ENCODE measurements at regions not wholly inside any gene's neighbourhood (a gene's known extent, or its start where the extent isn't known, plus 50 kb on each side); places are given as distances from the start of the nearest gene placed in this dataset.
A peak's percentile ranks its signal among the peaks of the same experiment; 100 is the strongest.

GRCh38 chr10:71021402-71021801 is 133.0 kb upstream of the PCBD1 start:
- Histone ChIP-seq H3K4me1 (replicated peaks in 1 of 2) (no peaks in the 10 kb centered on the region), H3K27ac (no peak overlapping the region), H3K4me3 (no peak overlapping the region)
- ATAC-seq (replicated peaks in 6 of 8): no peak
- in situ Hi-C loops (cut with MboI; ENCODE audit: low pct_unique_long_range_greater_than_20kb in 2 of 9, low sequenced_read_pairs in 9 of 9, unreplicated experiment in 9 of 9): no loop called here
- WGBS, 10 experiments: 61 to 100% (median 100%) methylated on average over 1 to 2 of the region's 3 CpGs; no CpG with 5 or more reads in 5 of the 10 experiments

- in situ Hi-C loops (cut with MboI; ENCODE audit: low pct_unique_long_range_greater_than_20kb in 2 of 9, low sequenced_read_pairs in 9 of 9, unreplicated experiment in 9 of 9): no loop called here
- no peaks in the 10 kb centered on the region for H3K4me1 ChIP-seq (replicated peaks in 1 of 2)
- ATAC-seq (replicated peaks in 6 of 8): peak in 3 of 8 experiments; percentile 22 to 89 (median 57)
- H3K4me3 ChIP-seq: no peak overlapping the region
- no peak overlapping the region for H3K27ac ChIP-seq
- WGBS, 10 experiments: 0 to 100% (median 78%) methylated on average over 1 to 4 of the region's 5 CpGs; no CpG with 5 or more reads in 1 of the 10 experiments
Measured at GRCh38 chr10:71023704-71024283, 135.4 kb upstream of the PCBD1 start.

DNA sequence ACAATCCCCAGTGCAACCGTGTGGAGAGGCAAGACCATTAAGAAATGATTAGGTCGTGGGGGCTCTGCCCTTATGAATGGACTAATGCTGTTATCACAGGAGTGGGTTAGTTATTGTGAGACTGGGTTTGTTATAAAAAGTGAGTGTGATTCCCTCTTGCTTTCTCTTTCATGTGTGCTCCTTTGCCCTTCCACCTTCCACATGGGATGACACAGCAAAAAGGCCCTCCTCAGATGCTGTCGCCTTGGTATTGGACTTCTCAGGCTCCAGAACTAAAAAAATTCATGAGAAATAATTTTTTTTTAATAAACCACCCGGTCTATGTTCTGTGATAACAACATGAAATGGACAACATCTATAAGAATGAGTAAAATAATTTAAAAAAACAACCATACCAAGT is 136.1 kb upstream of the PCBD1 start:
- ATAC-seq (replicated peaks in 6 of 8): no peak
- Histone ChIP-seq H3K27ac (no peak overlapping the region), H3K4me3 (no peak overlapping the region), H3K4me1 (replicated peaks in 1 of 2) (peaks cover 3% of the 10 kb centered on the region in 2 donors)
- in situ Hi-C loops (cut with MboI; ENCODE audit: low pct_unique_long_range_greater_than_20kb in 2 of 9, low sequenced_read_pairs in 9 of 9, unreplicated experiment in 9 of 9): no loop called here
- 0 to 100% (median 69%) methylated on average over 1 to 3 of the region's 4 CpGs; no CpG with 5 or more reads in 1 of the 10 experiments for WGBS, 10 experiments

- in situ Hi-C loops (cut with MboI; ENCODE audit: low pct_unique_long_range_greater_than_20kb in 2 of 9, low sequenced_read_pairs in 9 of 9, unreplicated experiment in 9 of 9): no loop called here
- 59 to 76% (median 70%) methylated on average over 1 to 4 of the region's 4 CpGs; no CpG with 5 or more reads in 3 of the 10 experiments for WGBS, 10 experiments
- no peak for ATAC-seq (replicated peaks in 6 of 8)
Measured at GRCh38 chr10:71025535-71025934, 137.2 kb upstream of the PCBD1 start.

DNA sequence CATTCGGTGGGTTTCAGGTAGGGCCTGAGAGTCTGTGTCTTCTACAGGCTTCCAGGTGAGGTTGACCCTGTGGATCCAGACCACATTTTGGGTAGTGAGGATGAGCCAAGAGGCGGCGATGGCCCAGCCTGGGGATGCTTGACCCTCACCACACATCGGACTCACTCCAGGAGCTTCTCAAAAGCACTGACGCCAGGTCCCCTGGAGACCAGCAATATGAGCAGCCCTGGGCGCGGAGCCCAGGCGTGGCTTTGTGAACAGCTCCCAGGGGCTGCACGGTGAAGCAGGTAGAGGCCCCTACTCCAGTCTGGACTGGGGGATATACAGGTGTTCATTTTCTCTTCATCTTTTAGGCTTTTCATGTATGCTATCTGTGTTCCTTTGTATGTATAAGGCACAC is 139.7 kb upstream of the PCBD1 start:
- no peak overlapping the region for H3K4me3 ChIP-seq
- peaks cover 16 to 23% of the 10 kb centered on the region in 2 donors for H3K4me1 ChIP-seq (replicated peaks in 1 of 2)
- in situ Hi-C loops (cut with MboI; ENCODE audit: low pct_unique_long_range_greater_than_20kb in 2 of 9, low sequenced_read_pairs in 9 of 9, unreplicated experiment in 9 of 9): no loop called here
- 89 to 100% (median 98%) methylated on average over 1 to 8 of the region's 9 CpGs; no CpG with 5 or more reads in 4 of the 10 experiments for WGBS, 10 experiments
- ATAC-seq (replicated peaks in 6 of 8): no peak
- H3K27ac ChIP-seq: no peak overlapping the region

More at GRCh38 chr10:71025535-71025934, 137.2 kb upstream of the PCBD1 start:
- Histone ChIP-seq H3K4me3 (no peak overlapping the region), H3K27ac (no peak overlapping the region), H3K4me1 (replicated peaks in 1 of 2) (peaks cover 5 to 9% of the 10 kb centered on the region in 2 donors)

- no peak overlapping the region for H3K27ac ChIP-seq
- peak in 7 of 8 experiments; percentile 31 to 89 (median 85) for ATAC-seq (replicated peaks in 6 of 8)
Measured at GRCh38 chr10:71029411-71029892, 141.1 kb upstream of the PCBD1 start.

DNA sequence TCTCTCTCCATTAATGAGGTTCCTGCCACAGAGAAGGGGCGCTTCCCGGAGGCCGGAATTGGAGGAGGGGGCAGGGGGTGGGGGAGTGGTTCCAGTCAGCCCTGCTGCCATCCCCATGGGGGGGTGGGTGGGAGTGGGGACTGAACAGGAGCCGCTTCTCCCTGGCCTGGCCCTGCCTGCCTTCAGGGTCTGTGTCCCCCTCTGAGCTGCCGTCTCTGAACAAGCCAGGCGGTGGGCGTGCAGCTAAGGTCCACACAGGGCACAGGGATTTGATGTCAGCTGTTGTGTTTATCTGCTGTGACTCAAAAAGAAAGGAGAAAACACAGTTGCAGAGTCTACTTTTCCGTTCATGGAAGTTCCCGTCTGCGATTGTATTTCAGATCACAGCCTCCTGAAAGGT is 141.5 kb upstream of the PCBD1 start:
- no peak overlapping the region for H3K27ac ChIP-seq
- peaks cover 16 to 23% of the 10 kb centered on the region in 2 donors for H3K4me1 ChIP-seq (replicated peaks in 1 of 2)
- no peak overlapping the region for H3K4me3 ChIP-seq
- ATAC-seq (replicated peaks in 6 of 8): peak in 5 of 8 experiments; percentile 54 to 69 (median 65)
- in situ Hi-C loops (cut with MboI; ENCODE audit: low pct_unique_long_range_greater_than_20kb in 2 of 9, low sequenced_read_pairs in 9 of 9, unreplicated experiment in 9 of 9): no loop called here
- WGBS, 10 experiments: 40 to 94% (median 57%) methylated on average over 2 to 6 of the region's 10 CpGs; no CpG with 5 or more reads in 7 of the 10 experiments

More at GRCh38 chr10:71029411-71029892, 141.1 kb upstream of the PCBD1 start:
- WGBS, 10 experiments: 10 to 82% (median 40%) methylated on average over 1 to 2 of the region's 9 CpGs; no CpG with 5 or more reads in 7 of the 10 experiments
- in situ Hi-C loops (cut with MboI; ENCODE audit: low pct_unique_long_range_greater_than_20kb in 2 of 9, low sequenced_read_pairs in 9 of 9, unreplicated experiment in 9 of 9): no loop called here
- no peak overlapping the region for H3K4me3 ChIP-seq
- H3K4me1 ChIP-seq (replicated peaks in 1 of 2): peaks cover 16 to 23% of the 10 kb centered on the region in 2 donors

- H3K4me1 ChIP-seq (replicated peaks in 1 of 2): peaks cover 23 to 31% of the 10 kb centered on the region in 2 donors
- in situ Hi-C loops (cut with MboI; ENCODE audit: low pct_unique_long_range_greater_than_20kb in 2 of 9, low sequenced_read_pairs in 9 of 9, unreplicated experiment in 9 of 9): no loop called here
- 60 to 90% (median 81%) methylated on average over 1 to 4 of the region's 4 CpGs; no CpG with 5 or more reads in 4 of the 10 experiments for WGBS, 10 experiments
- H3K27ac ChIP-seq: no peak overlapping the region
- no peak overlapping the region for H3K4me3 ChIP-seq
- ATAC-seq (replicated peaks in 6 of 8): no peak
Measured at GRCh38 chr10:71031026-71031425, 142.7 kb upstream of the PCBD1 start.

- Histone ChIP-seq H3K4me3 (no peak overlapping the region), H3K4me1 (replicated peaks in 1 of 2) (peaks cover 29 to 37% of the 10 kb centered on the region in 2 donors), H3K27ac (no peak overlapping the region)
- 0 to 33% (median 0%) methylated on average over 1 to 2 of the region's 2 CpGs; no CpG with 5 or more reads in 6 of the 10 experiments for WGBS, 10 experiments
- in situ Hi-C loops (cut with MboI; ENCODE audit: low pct_unique_long_range_greater_than_20kb in 2 of 9, low sequenced_read_pairs in 9 of 9, unreplicated experiment in 9 of 9): no loop called here
- ATAC-seq (replicated peaks in 6 of 8): peak; percentile 12 to 89 (median 43)
Measured at GRCh38 chr10:71031603-71032002, 143.2 kb upstream of the PCBD1 start.

- no peak for ATAC-seq (replicated peaks in 6 of 8)
- 76 to 100% (median 97%) methylated on average over 1 to 5 of the region's 5 CpGs for WGBS, 10 experiments
- Histone ChIP-seq H3K4me3 (no peak overlapping the region), H3K4me1 (replicated peaks in 1 of 2) (peaks cover 34 to 47% of the 10 kb centered on the region in 2 donors), H3K27ac (no peak overlapping the region)
- in situ Hi-C loops (cut with MboI; ENCODE audit: low pct_unique_long_range_greater_than_20kb in 2 of 9, low sequenced_read_pairs in 9 of 9, unreplicated experiment in 9 of 9): no loop called here
Measured at GRCh38 chr10:71032887-71033286, 144.5 kb upstream of the PCBD1 start.

DNA sequence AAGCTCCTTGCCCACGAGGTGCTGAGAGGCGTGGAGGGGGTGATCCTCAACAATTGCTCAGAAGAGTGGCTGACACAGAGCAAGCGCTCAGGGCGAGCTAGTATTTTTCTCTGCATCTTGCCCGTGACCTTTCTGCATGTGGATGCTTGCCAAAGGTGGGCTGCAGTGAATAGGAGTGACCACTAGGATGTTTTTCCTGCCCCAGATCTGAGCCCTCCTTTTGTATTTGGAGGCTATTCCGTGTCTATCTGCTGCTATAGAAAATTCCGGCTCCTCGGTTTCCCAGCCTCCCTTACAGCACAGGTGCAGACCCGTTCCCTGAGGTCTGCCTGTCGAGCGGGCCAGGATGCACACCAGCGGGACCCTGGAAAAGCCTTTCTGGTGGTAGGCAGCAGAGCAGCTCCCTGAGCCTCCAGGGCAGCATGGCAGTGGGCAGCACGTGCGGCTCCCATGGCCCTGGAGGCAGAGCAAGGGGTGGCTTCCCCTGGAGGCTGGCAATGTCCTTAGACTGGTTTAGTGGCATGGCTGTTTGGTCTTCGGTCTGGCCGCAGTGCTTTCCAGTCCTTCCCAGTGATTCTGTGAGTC is 145.1 kb upstream of the PCBD1 start:
- in situ Hi-C loops (cut with MboI; ENCODE audit: low pct_unique_long_range_greater_than_20kb in 2 of 9, low sequenced_read_pairs in 9 of 9, unreplicated experiment in 9 of 9): no loop called here
- 50 to 100% (median 85%) methylated on average over 1 to 13 of the region's 16 CpGs; no CpG with 5 or more reads in 2 of the 10 experiments for WGBS, 10 experiments
- Histone ChIP-seq H3K27ac (no peak overlapping the region), H3K4me1 (replicated peaks in 1 of 2) (peaks cover 38 to 53% of the 10 kb centered on the region in 2 donors), H3K4me3 (no peak overlapping the region)
- no peak for ATAC-seq (replicated peaks in 6 of 8)

- in situ Hi-C loops (cut with MboI; ENCODE audit: low pct_unique_long_range_greater_than_20kb in 2 of 9, low sequenced_read_pairs in 9 of 9, unreplicated experiment in 9 of 9): no loop called here
- no peak overlapping the region for H3K27ac ChIP-seq
- peak in 1 of 8 experiments; percentile 6 for ATAC-seq (replicated peaks in 6 of 8)
Measured at GRCh38 chr10:71035511-71036296, 147.3 kb upstream of the PCBD1 start.

More at GRCh38 chr10:71035511-71036296, 147.3 kb upstream of the PCBD1 start:
- WGBS, 10 experiments: 0 to 86% (median 70%) methylated on average over 1 to 2 of the region's 6 CpGs; no CpG with 5 or more reads in 5 of the 10 experiments
- Histone ChIP-seq H3K4me1 (replicated peaks in 1 of 2) (peaks cover 42 to 51% of the 10 kb centered on the region in 2 donors), H3K4me3 (no peak overlapping the region)

All from motor neuron (in vitro differentiated cells).